Heart right ventricle (tissue), 16 donors: ENCODE measurements at regions not wholly inside any gene's neighbourhood (a gene's known extent, or its start where the extent isn't known, plus 50 kb on each side); places are given as distances from the start of the nearest gene placed in this dataset.

Source experiments
- ATAC-seq, 8 donors: fragments of 200-7000 bp; cut with Tn5 transposase; one replicate each; pipeline ENCODE4 v1.9.1; 2020; ENCODE audit warnings: mild to moderate bottlenecking in 8 of 8, moderate library complexity in 8 of 8, moderate number of reproducible peaks in 1 of 8
- DNase-seq, 2 donors: peaks; one replicate each; pipeline ENCODE4 v3.0.0-alpha.2; 2020
- H3K27ac ChIP-seq, 10 donors: fragments of 200-600 bp; sonication (generic) in 2 of 10; one replicate each; pipeline versions ENCODE4 v1.5.0 to v1.8.0; 2020 to 2022; ENCODE audit warnings: mild to moderate bottlenecking in 3 of 10
- H3K27me3 ChIP-seq, 7 donors: fragments of 200-600 bp; one replicate each; pipeline ENCODE4 v1.8.0; 2021 to 2022; ENCODE audit warnings: mild to moderate bottlenecking in 2 of 7
- H3K36me3 ChIP-seq, 9 donors: fragments of 200-600 bp; sonication (generic) in 1 of 9; one replicate each; pipeline versions ENCODE4 v1.5.0 to v1.8.0; 2020 to 2022; ENCODE audit warnings: mild to moderate bottlenecking in 2 of 9
- H3K4me1 ChIP-seq, 9 donors: fragments of 200-600 bp; sonication (generic) in 1 of 9; one replicate each; pipeline versions ENCODE4 v1.5.0 to v1.8.0; 2020 to 2022; ENCODE audit warnings: mild to moderate bottlenecking in 4 of 9
- H3K4me3 ChIP-seq, 10 donors: fragments of 200-600 bp; sonication (generic) in 2 of 10; one replicate each; pipeline versions ENCODE4 v1.5.0 to v1.8.0; 2020 to 2022; ENCODE audit warnings: mild to moderate bottlenecking in 7 of 10, moderate library complexity in 2 of 10
- H3K9me3 ChIP-seq, 11 donors: fragments of 200-600 bp in 10 of 11; sonication (generic) in 2 of 11; one replicate each; pipeline versions ENCODE4 v1.5.0 to v1.8.0; 2013 to 2022; ENCODE audit warnings: mild to moderate bottlenecking in 2 of 11, control low read depth in 1 of 11, moderate library complexity in 1 of 11
- CTCF ChIP-seq, 9 donors: fragments of 200-600 bp; sonication (generic) in 2 of 9; IDR thresholded peaks; one replicate each; pipeline versions ENCODE4 v1.5.0 to v1.8.0; 2021 to 2022; ENCODE audit warnings: antibody characterized with exemption in 9 of 9, mild to moderate bottlenecking in 5 of 9, moderate library complexity in 1 of 9
- WGBS, 2 donors: extraction: QIAGEN DNeasy Blood & Tissue Kit; methylation state at CpG; one replicate each; pipeline ENCODE4 v1.1.7; 2013; ENCODE audit warnings: inconsistent platforms in 1 of 2; 5-methylcytosine and 5-hydroxymethylcytosine counted together
- intact Hi-C, 10 donors: fragments of 100-400 bp; cut with DNase I; formaldehyde crosslinking; loops; one replicate each; pipeline versions ENCODE4 v1.11.1 to v1.14.2; 2022
- donor health status: Arrhythmogenic right ventricular cardiomyopathy.
- donor health status: ischemic (EF 13 %, LVEDD 7.1; RV severe dilation, severe dysfunction).
- donor health status: healthy with polysubstance abuse.
- donor health status: DM: no; HTN: yes; CAD: no.
- donor health status: DM: no; HTN: no; CAD: no.
- donor health status: ischemic (EF 25% LVEDD 6.9; RV normal size, moderate dysfunction).
- donor health status: ischemic (EF 25% LVEDD 5.7; RV mildly dilated, moderate dysfunction).
- donor health status: healthy.
- donor health status: DM: yes; HTN: yes; CAD: no.
- donor health status: Ischemic cardiomyopathy.
- donor health status: ischemic (EF 35%, LVEDD 5.7; RV mildly dilated, moderate dysfunction).
- donor health status: nonischemic (EF 11% LVEDD 7.7; RV severe dilation, severe dysfunction).
- donor health status: DM: yes; HTN: yes; CAD: no.
- donor health status: PGD.
- donor health status: ischemic (EF 29% LVEDD 5.4; RV normal size, mild dysfunction).
- donor health status: nonischemic (EF 23%, LVEDD 6.1; RV moderate dilation, normal function).

GRCh38 chr5:68547622-68548021, 332.1 kb downstream of the PIK3R1 start:
- no peak overlapping the region for H3K4me3 ChIP-seq
- intact Hi-C loops, result loop anchor here in 1 of 10 donors (10.0 kb wide), 1 partner anchor 263 kb away; no protein-coding TSS in a partner anchor
- TF ChIP-seq CTCF (IDR thresholded peaks at IDR 0.05), result no peak
- H3K4me1 ChIP-seq, result peaks cover 0 to 7% (median 0%) of the 10 kb centered on the region in 9 donors
- no peaks in the 10 kb centered on the region for H3K36me3 ChIP-seq
- no peaks in the 10 kb centered on the region for H3K27me3 ChIP-seq
- DNase-seq (no peak), ATAC-seq (no peak)
- no peak overlapping the region for H3K27ac ChIP-seq
- no peaks in the 10 kb centered on the region for H3K9me3 ChIP-seq

- Histone ChIP-seq H3K4me1 (no peaks in the 10 kb centered on the region), H3K9me3 (no peaks in the 10 kb centered on the region), H3K4me3 (no peak overlapping the region), H3K27ac (no peak overlapping the region), H3K27me3 (no peaks in the 10 kb centered on the region), H3K36me3 (no peaks in the 10 kb centered on the region)
- DNase-seq, result no peak
- TF ChIP-seq CTCF (IDR thresholded peaks at IDR 0.05), result no peak
- WGBS, 2 donors, result 78 to 80% methylated on average over 13 of the region's 13 CpGs
- intact Hi-C loops, result loop anchor here in 1 of 10 donors (10.0 kb wide), 1 partner anchor 264 kb away; no protein-coding TSS in a partner anchor
- ATAC-seq, result no peak
These were observed 333.6 kb downstream of the PIK3R1 start for GRCh38 chr5:68548959-68549676.

DNA sequence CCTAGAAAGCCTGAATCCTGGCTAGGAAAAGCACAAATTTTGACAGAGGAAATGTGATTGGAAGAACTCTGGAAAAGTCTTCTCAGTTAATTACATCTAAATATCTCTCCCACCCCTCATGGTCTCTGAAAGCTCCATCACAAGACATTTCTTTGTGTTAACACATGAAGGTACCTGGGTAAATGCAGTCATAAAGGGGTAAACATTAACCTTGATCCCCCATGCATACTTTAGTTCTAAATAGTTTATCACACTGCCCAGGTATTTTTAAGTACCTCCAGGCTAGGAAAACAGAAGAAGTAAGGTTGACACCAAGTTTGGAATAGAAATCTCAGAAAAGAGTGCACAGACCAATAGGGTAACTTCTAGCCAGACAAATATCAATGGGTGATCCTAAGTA, 334.5 kb downstream of the PIK3R1 start:
- intact Hi-C loops, result no loop called here
- no peak for ATAC-seq
- no peaks in the 10 kb centered on the region for H3K9me3 ChIP-seq
- H3K4me3 ChIP-seq, result no peak overlapping the region
- TF ChIP-seq CTCF (IDR thresholded peaks at IDR 0.05), result no peak
- no peak overlapping the region for H3K27ac ChIP-seq
- H3K27me3 ChIP-seq, result no peaks in the 10 kb centered on the region
- no peaks in the 10 kb centered on the region for H3K36me3 ChIP-seq
- no peaks in the 10 kb centered on the region for H3K4me1 ChIP-seq
- no peak for DNase-seq

DNA sequence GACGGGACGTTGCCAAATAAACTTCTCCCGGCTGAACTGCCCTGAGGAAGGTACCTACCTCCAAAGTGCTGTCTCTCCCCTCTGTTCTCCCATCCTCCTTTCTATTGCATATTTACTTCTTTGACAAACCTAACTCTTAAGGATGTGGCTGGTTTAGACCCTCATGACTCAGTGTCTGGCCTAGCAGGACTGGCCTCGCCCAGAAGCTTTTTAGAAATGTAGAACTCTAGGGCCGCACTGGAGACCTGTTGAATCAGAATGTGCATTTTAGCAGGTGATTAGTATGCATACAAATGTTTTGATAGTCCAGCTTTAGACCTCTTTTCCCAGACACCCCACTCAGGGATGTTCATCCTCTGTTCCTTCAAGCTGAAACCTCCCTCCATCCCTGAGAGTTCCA, 335.9 kb downstream of the PIK3R1 start:
- no peaks in the 10 kb centered on the region for H3K27me3 ChIP-seq
- TF ChIP-seq CTCF (IDR thresholded peaks at IDR 0.05), result no peak
- H3K36me3 ChIP-seq, result no peaks in the 10 kb centered on the region
- 84 to 86% methylated on average over 5 of the region's 5 CpGs for WGBS, 2 donors
- no peak overlapping the region for H3K27ac ChIP-seq
- DNase-seq (no peak), ATAC-seq (no peak)
- no peaks in the 10 kb centered on the region for H3K9me3 ChIP-seq
- H3K4me3 ChIP-seq, result no peak overlapping the region
- intact Hi-C loops, result no loop called here
- no peaks in the 10 kb centered on the region for H3K4me1 ChIP-seq
